KMS-11 (cell line): ENCODE measurements at regions not wholly inside any gene's neighbourhood (a gene's known extent, or its start where the extent isn't known, plus 50 kb on each side); places are given as distances from the start of the nearest gene placed in this dataset.

Experiments
- H2AFZ ChIP-seq: fragments of 200-600 bp; sonication (generic); 2 replicates; pipeline ENCODE4 v1.6.1; 2016; ENCODE audit warnings: antibody characterized with exemption, mixed run types, low read depth
- H3K27ac ChIP-seq: fragments of 200-600 bp; sonication (generic); 2 replicates; pipeline ENCODE4 v1.6.1; 2016; ENCODE audit warnings: mild to moderate bottlenecking, mixed run types
- H3K27me3 ChIP-seq: fragments of 200-600 bp; sonication (generic); 2 replicates; pipeline ENCODE4 v1.6.1; 2017; ENCODE audit warnings: mild to moderate bottlenecking, low read depth, mixed run types, moderate library complexity; ENCODE audit not compliant: insufficient read depth
- H3K36me3 ChIP-seq: fragments of 200-600 bp; sonication (generic); 2 replicates; pipeline ENCODE4 v1.6.1; 2017; ENCODE audit warnings: mild to moderate bottlenecking, mixed run types; ENCODE audit not compliant: insufficient read depth
- H3K4me1 ChIP-seq: fragments of 200-600 bp; sonication (generic); 2 replicates; pipeline ENCODE4 v1.6.1; 2016; ENCODE audit warnings: mild to moderate bottlenecking, low read depth, mixed run types; ENCODE audit not compliant: poor library complexity, severe bottlenecking
- H3K4me2 ChIP-seq: fragments of 200-600 bp; sonication (generic); 2 replicates; pipeline ENCODE4 v1.7.0; 2016; ENCODE audit warnings: mild to moderate bottlenecking, mixed run types
- H3K4me3 ChIP-seq: fragments of 200-600 bp; sonication (generic); IDR thresholded peaks from 2 replicates; pipeline ENCODE4 v1.6.1; 2017; ENCODE audit warnings: low read depth, low read length, mixed read lengths; ENCODE audit not compliant: insufficient read depth
- H3K79me2 ChIP-seq: fragments of 200-600 bp; sonication (generic); 2 replicates; pipeline ENCODE4 v1.6.1; 2016; ENCODE audit warnings: low read depth, mixed run types; ENCODE audit not compliant: insufficient read depth
- H3K9ac ChIP-seq: fragments of 200-600 bp; sonication (generic); 2 replicates; pipeline ENCODE4 v1.6.1; 2016; ENCODE audit warnings: mild to moderate bottlenecking, mixed run types
- H4K20me1 ChIP-seq: fragments of 200-600 bp; sonication (generic); 2 replicates; pipeline ENCODE4 v1.6.1; 2016; ENCODE audit warnings: mild to moderate bottlenecking, mixed run types; ENCODE audit not compliant: insufficient read depth
- CTCF ChIP-seq: fragments of 200-600 bp; sonication (generic); conservative IDR thresholded peaks from 2 replicates; pipeline ENCODE4 v1.6.1; 2017; ENCODE audit warnings: low read depth, mild to moderate bottlenecking, antibody characterized with exemption, low read length, moderate library complexity, mixed read lengths

- Histone ChIP-seq H3K4me2 (no peak overlapping the region), H4K20me1 (no peaks in the 10 kb centered on the region), H3K9ac (no peak overlapping the region), H3K27me3 (no peaks in the 10 kb centered on the region), H3K4me3 (no peak overlapping the region), H3K4me1 (no peaks in the 10 kb centered on the region), H3K27ac (no peak overlapping the region), H3K36me3 (no peaks in the 10 kb centered on the region), H3K79me2 (no peaks in the 10 kb centered on the region), H2AFZ (no peak overlapping the region)
- TF ChIP-seq CTCF = no peak
Measured at GRCh38 chr2:238669581-238670080, 178.3 kb upstream of the TWIST2 start.

- Histone ChIP-seq H3K9ac (no peak overlapping the region), H3K79me2 (no peaks in the 10 kb centered on the region), H4K20me1 (no peaks in the 10 kb centered on the region), H3K4me3 (no peak overlapping the region), H3K4me2 (no peak overlapping the region), H3K27ac (no peak overlapping the region), H3K36me3 (no peaks in the 10 kb centered on the region), H2AFZ (no peak overlapping the region), H3K4me1 (no peaks in the 10 kb centered on the region), H3K27me3 (no peaks in the 10 kb centered on the region)
- no peak for TF ChIP-seq CTCF
Measured at GRCh38 chr2:238670111-238670585, 177.7 kb upstream of the TWIST2 start.

- H2AFZ ChIP-seq = no peak overlapping the region
- no peaks in the 10 kb centered on the region for H3K4me1 ChIP-seq
- H3K27me3 ChIP-seq = no peaks in the 10 kb centered on the region
- no peak overlapping the region for H3K4me3 ChIP-seq
- H3K79me2 ChIP-seq = no peaks in the 10 kb centered on the region
- H3K9ac ChIP-seq = no peak overlapping the region
- H3K4me2 ChIP-seq = no peak overlapping the region
- TF ChIP-seq CTCF = no peak
- H3K36me3 ChIP-seq = no peaks in the 10 kb centered on the region
- no peaks in the 10 kb centered on the region for H4K20me1 ChIP-seq
- no peak overlapping the region for H3K27ac ChIP-seq
Measured at GRCh38 chr2:238682536-238682935, 165.3 kb upstream of the TWIST2 start.

GRCh38 chr2:238684362-238685326 is 163.2 kb upstream of the TWIST2 start:
- no peak overlapping the region for H3K27ac ChIP-seq
- no peak for TF ChIP-seq CTCF
- H3K27me3 ChIP-seq = no peaks in the 10 kb centered on the region
- no peak overlapping the region for H3K4me2 ChIP-seq
- no peaks in the 10 kb centered on the region for H4K20me1 ChIP-seq
- H3K36me3 ChIP-seq = no peaks in the 10 kb centered on the region
- no peak overlapping the region for H3K9ac ChIP-seq
- H2AFZ ChIP-seq = no peak overlapping the region
- H3K79me2 ChIP-seq = no peaks in the 10 kb centered on the region
- H3K4me3 ChIP-seq = no peak overlapping the region
- no peaks in the 10 kb centered on the region for H3K4me1 ChIP-seq
